Sigmoid colon (tissue), 4 donors: ENCODE measurements at regions not wholly inside any gene's neighbourhood (a gene's known extent, or its start where the extent isn't known, plus 50 kb on each side); places are given as distances from the start of the nearest gene placed in this dataset.

Experiments
- CTCF ChIP-seq, 4 experiments: fragments of 450-650 bp in 3 of 4; fragments of 200-600 bp in 1 of 4; IDR thresholded peaks; one replicate each; pipeline ENCODE4 v1.5.1; 2016 to 2019; ENCODE audit warnings: antibody characterized with exemption in 4 of 4, mild to moderate bottlenecking in 3 of 4, moderate library complexity in 2 of 4
- POLR2A ChIP-seq, 2 donors: fragments of 450-650 bp; IDR thresholded peaks; one replicate each; pipeline ENCODE4 v1.6.1; 2016; ENCODE audit warnings: antibody characterized with exemption in 2 of 2, mild to moderate bottlenecking in 2 of 2, moderate library complexity in 2 of 2
- POLR2AphosphoS5 ChIP-seq, 4 donors: sonication (generic); formaldehyde crosslinking; IDR thresholded peaks; one replicate each; pipeline ENCODE4 v1.6.1; 2017; ENCODE audit warnings: antibody characterized with exemption in 4 of 4

GRCh38 chr4:14165222-14165920, 537.8 kb upstream of the BOD1L1 start:
- TF ChIP-seq CTCF (IDR thresholded peaks at IDR 0.05) (no peak), POLR2A (IDR thresholded peaks at IDR 0.05) (no peak), POLR2AphosphoS5 (IDR thresholded peaks at IDR 0.05) (no peak)
